ENCODE measurements at regions not wholly inside any gene's neighbourhood (a gene's known extent, or its start where the extent isn't known, plus 50 kb on each side); places are given as distances from the start of the nearest gene placed in this dataset.

DNA sequence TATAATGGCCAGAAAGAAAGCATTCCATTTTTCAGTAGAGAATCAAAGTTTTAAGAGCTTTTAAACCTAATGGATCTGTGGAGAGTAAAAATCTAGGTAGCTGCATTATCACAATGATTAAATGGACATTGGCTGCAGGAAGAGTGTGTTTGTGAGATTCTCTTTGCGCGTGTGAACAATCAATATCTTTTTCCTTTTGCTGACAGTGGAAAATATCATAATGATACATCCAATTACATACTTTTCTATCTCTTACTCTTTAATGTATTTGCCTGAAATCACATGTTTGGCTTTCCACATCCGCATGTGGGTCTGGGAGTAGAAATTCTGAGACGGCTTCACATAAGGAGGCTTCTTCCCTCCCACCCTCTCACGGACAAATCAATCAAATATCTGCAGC, 69.8 kb upstream of the DUSP22 start:
- Histone ChIP-seq H3K9ac (ENCODE audit: extremely low read depth, low read length, poor library complexity, severe bottlenecking) (no peak overlapping the region), H3K9me3 (ENCODE audit: control insufficient read depth, low read length) (no peaks in the 10 kb centered on the region), H3K27me3 (ENCODE audit: control insufficient read depth, insufficient read depth, low read length, poor library complexity, severe bottlenecking) (no peaks in the 10 kb centered on the region), H3K36me3 (ENCODE audit: control insufficient read depth, insufficient read depth, low read length) (no peaks in the 10 kb centered on the region), H3K4me1 (ENCODE audit: control insufficient read depth, insufficient read depth, low read length) (no peaks in the 10 kb centered on the region), H3K27ac (ENCODE audit: low read depth, low read length) (no peak overlapping the region), H3K4me3 (ENCODE audit: low read length) (no peak overlapping the region)
- H3K27me3 Mint-ChIP-seq (ENCODE audit: insufficient read depth): no peaks in the 10 kb centered on the region
- H3K27ac Mint-ChIP-seq: no peak overlapping the region
- H3K4me1 Mint-ChIP-seq: peaks cover 2% of the 10 kb centered on the region
- no peak overlapping the region for H3K4me3 Mint-ChIP-seq
- H3K36me3 Mint-ChIP-seq (ENCODE audit: low read depth): no peaks in the 10 kb centered on the region
- peaks cover 3% of the 10 kb centered on the region for H3K9me3 Mint-ChIP-seq
- TF ChIP-seq, protein P1, sequence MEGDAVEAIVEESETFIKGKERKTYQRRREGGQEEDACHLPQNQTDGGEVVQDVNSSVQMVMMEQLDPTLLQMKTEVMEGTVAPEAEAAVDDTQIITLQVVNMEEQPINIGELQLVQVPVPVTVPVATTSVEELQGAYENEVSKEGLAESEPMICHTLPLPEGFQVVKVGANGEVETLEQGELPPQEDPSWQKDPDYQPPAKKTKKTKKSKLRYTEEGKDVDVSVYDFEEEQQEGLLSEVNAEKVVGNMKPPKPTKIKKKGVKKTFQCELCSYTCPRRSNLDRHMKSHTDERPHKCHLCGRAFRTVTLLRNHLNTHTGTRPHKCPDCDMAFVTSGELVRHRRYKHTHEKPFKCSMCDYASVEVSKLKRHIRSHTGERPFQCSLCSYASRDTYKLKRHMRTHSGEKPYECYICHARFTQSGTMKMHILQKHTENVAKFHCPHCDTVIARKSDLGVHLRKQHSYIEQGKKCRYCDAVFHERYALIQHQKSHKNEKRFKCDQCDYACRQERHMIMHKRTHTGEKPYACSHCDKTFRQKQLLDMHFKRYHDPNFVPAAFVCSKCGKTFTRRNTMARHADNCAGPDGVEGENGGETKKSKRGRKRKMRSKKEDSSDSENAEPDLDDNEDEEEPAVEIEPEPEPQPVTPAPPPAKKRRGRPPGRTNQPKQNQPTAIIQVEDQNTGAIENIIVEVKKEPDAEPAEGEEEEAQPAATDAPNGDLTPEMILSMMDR (conservative IDR thresholded peaks at IDR 0.05): no peak
- 94 to 100% methylated on average over 1 to 4 of the region's 5 CpGs for WGBS, 2 experiments (ENCODE audit: insufficient coverage in 1 of 2, insufficient read length in 1 of 2)
- DNase-seq: peak; percentile 5

DNA sequence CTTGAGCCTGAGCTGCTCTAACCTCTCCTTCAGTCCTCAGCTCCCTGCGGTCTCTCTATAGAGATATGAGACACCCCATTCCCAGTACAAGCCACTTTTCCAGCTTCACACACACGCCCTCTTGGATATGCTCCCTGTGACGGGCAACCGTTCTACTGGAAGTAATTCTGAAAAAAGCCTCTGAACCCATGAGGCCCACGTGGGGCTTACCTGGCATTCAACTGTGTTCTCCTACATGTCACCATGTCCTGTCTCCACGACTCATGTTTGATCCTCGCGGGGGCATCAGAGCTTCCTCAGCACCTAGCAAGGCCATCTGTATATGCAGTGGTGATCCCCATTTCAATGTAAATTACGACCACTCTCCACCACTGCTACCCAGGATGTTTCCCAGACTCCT, 69.2 kb upstream of the DUSP22 start:
- Histone ChIP-seq H3K9me3 (ENCODE audit: control insufficient read depth, low read length) (no peaks in the 10 kb centered on the region), H3K4me3 (ENCODE audit: low read length) (no peak overlapping the region), H3K36me3 (ENCODE audit: control insufficient read depth, insufficient read depth, low read length) (no peaks in the 10 kb centered on the region), H3K27ac (ENCODE audit: low read depth, low read length) (no peak overlapping the region), H3K9ac (ENCODE audit: extremely low read depth, low read length, poor library complexity, severe bottlenecking) (no peak overlapping the region), H3K27me3 (ENCODE audit: control insufficient read depth, insufficient read depth, low read length, poor library complexity, severe bottlenecking) (no peaks in the 10 kb centered on the region), H3K4me1 (ENCODE audit: control insufficient read depth, insufficient read depth, low read length) (no peaks in the 10 kb centered on the region)
- Mint-ChIP-seq H3K36me3 (ENCODE audit: low read depth) (no peaks in the 10 kb centered on the region), H3K9me3 (peaks cover 3% of the 10 kb centered on the region), H3K27ac (no peak overlapping the region), H3K27me3 (ENCODE audit: insufficient read depth) (no peaks in the 10 kb centered on the region), H3K4me3 (no peak overlapping the region), H3K4me1 (peaks cover 2% of the 10 kb centered on the region)
- 62 to 72% methylated on average over 6 to 9 of the region's 9 CpGs for WGBS, 2 experiments (ENCODE audit: insufficient coverage in 1 of 2, insufficient read length in 1 of 2)
- TF ChIP-seq, protein P1 (conservative IDR thresholded peaks at IDR 0.05): no peak
- DNase-seq: peak; percentile 47

DNA sequence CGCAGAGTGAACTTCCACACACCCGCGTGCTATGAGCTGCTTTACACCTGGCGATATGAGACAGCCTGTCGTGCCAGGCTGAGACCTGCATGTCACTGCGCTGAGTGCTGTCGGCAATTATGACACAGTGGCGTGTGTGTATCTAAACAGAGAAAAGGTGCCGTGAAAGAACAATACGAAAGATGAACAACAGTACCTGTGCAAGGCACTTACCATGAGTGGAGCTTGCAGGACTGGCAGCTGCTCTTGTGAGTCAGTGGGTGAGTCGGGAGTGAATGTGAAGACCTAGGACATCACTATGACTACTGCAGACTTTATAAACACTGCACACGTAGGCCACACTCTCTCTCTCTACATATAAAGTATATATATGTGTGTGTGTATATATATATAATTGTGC, 68.5 kb upstream of the DUSP22 start:
- H3K4me3 ChIP-seq (ENCODE audit: low read length): no peak overlapping the region
- Mint-ChIP-seq H3K36me3 (ENCODE audit: low read depth) (no peaks in the 10 kb centered on the region), H3K27me3 (ENCODE audit: insufficient read depth) (no peaks in the 10 kb centered on the region), H3K4me1 (peaks cover 2% of the 10 kb centered on the region), H3K4me3 (no peak overlapping the region), H3K9me3 (peaks cover 3% of the 10 kb centered on the region), H3K27ac (no peak overlapping the region)
- peak; percentile 21 for DNase-seq
- H3K27me3 ChIP-seq (ENCODE audit: control insufficient read depth, insufficient read depth, low read length, poor library complexity, severe bottlenecking): no peaks in the 10 kb centered on the region
- WGBS, 2 experiments (ENCODE audit: insufficient coverage in 1 of 2, insufficient read length in 1 of 2): 95 to 96% methylated on average over 10 to 11 of the region's 12 CpGs
- no peaks in the 10 kb centered on the region for H3K36me3 ChIP-seq (ENCODE audit: control insufficient read depth, insufficient read depth, low read length)
- H3K9ac ChIP-seq (ENCODE audit: extremely low read depth, low read length, poor library complexity, severe bottlenecking): no peak overlapping the region
- H3K27ac ChIP-seq (ENCODE audit: low read depth, low read length): no peak overlapping the region
- TF ChIP-seq, protein P1 (conservative IDR thresholded peaks at IDR 0.05): no peak
- H3K9me3 ChIP-seq (ENCODE audit: control insufficient read depth, low read length): no peaks in the 10 kb centered on the region
- H3K4me1 ChIP-seq (ENCODE audit: control insufficient read depth, insufficient read depth, low read length): no peaks in the 10 kb centered on the region

Measured in endodermal cell (in vitro differentiated cells).